ENCODE measurements at regions not wholly inside any gene's neighbourhood (a gene's known extent, or its start where the extent isn't known, plus 50 kb on each side); places are given as distances from the start of the nearest gene placed in this dataset.

DNA sequence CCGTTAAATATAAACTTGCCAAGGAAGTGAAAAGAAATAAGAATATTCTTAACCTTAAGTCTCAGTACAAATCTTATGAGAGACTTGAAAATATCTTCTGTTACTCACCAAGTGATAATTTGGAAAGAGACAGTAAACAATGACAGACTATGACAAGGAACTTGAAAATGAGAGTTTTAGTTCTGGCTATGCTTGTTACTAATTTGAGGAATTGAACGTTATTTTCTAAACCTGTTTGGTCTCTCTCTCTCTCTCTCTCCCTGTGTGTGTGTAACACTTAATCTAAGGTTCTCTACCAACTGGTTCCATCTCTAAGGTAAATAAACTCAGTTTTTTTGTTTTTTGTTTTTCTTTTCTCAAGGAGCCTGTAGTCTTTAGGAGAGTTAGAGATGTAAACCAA is 161.8 kb downstream of the AMY1C start:
- TF ChIP-seq, protein P1, sequence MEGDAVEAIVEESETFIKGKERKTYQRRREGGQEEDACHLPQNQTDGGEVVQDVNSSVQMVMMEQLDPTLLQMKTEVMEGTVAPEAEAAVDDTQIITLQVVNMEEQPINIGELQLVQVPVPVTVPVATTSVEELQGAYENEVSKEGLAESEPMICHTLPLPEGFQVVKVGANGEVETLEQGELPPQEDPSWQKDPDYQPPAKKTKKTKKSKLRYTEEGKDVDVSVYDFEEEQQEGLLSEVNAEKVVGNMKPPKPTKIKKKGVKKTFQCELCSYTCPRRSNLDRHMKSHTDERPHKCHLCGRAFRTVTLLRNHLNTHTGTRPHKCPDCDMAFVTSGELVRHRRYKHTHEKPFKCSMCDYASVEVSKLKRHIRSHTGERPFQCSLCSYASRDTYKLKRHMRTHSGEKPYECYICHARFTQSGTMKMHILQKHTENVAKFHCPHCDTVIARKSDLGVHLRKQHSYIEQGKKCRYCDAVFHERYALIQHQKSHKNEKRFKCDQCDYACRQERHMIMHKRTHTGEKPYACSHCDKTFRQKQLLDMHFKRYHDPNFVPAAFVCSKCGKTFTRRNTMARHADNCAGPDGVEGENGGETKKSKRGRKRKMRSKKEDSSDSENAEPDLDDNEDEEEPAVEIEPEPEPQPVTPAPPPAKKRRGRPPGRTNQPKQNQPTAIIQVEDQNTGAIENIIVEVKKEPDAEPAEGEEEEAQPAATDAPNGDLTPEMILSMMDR (conservative IDR thresholded peaks at IDR 0.05), result no peak
- Histone ChIP-seq H3K79me1 (ENCODE audit: insufficient read depth, low read depth, low read length, poor library complexity, severe bottlenecking) (no peaks in the 10 kb centered on the region), H4K8ac (replicated peaks; ENCODE audit: insufficient read length, low read depth, low read length) (no peak overlapping the region), H4K91ac (ENCODE audit: insufficient read length, low read depth, low read length) (no peak overlapping the region), H3K27ac (ENCODE audit: insufficient read length, low read depth, low read length) (no peak overlapping the region), H3K56ac (ENCODE audit: insufficient read length, low read depth, low read length) (no peak overlapping the region), H3K4me1 (ENCODE audit: insufficient read depth, low read length) (no peaks in the 10 kb centered on the region), H3K23me2 (ENCODE audit: insufficient read length, low read depth, low read length, poor library complexity, severe bottlenecking) (no peaks in the 10 kb centered on the region), H3K23ac (ENCODE audit: insufficient read length, low read depth, low read length) (no peak overlapping the region), H3K18ac (ENCODE audit: insufficient read length, low read depth, low read length) (no peak overlapping the region), H3T11ph (ENCODE audit: low read length) (no peak overlapping the region), H3K4me2 (ENCODE audit: insufficient read depth, insufficient read length, low read length) (no peak overlapping the region), H2BK15ac (ENCODE audit: low read depth, low read length) (no peak overlapping the region), H3K14ac (ENCODE audit: insufficient read depth, low read length) (no peak overlapping the region), H2BK5ac (ENCODE audit: insufficient read length, low read length) (no peak overlapping the region), H4K20me1 (ENCODE audit: control insufficient read depth, insufficient read depth, insufficient read length) (no peaks in the 10 kb centered on the region), H3K79me2 (ENCODE audit: insufficient read depth, low read length) (no peaks in the 10 kb centered on the region), H4K5ac (ENCODE audit: insufficient read length, low read depth, low read length) (no peak overlapping the region), H3K9me3 (ENCODE audit: control insufficient read depth, low read depth, low read length) (no peaks in the 10 kb centered on the region), H3K9ac (ENCODE audit: extremely low read depth, insufficient read length, low read length) (no peak overlapping the region), H3K27me3 (ENCODE audit: insufficient read depth, low read length) (no peaks in the 10 kb centered on the region), H2AK5ac (ENCODE audit: insufficient read length, low read length) (no peak overlapping the region), H3K4ac (ENCODE audit: low read depth, low read length) (no peak overlapping the region), H2BK20ac (ENCODE audit: low read depth, low read length, poor library complexity, severe bottlenecking) (no peak overlapping the region), H2BK12ac (ENCODE audit: insufficient read length, low read depth, low read length) (no peak overlapping the region), H2AFZ (ENCODE audit: low read length) (no peak overlapping the region), H2BK120ac (ENCODE audit: low read depth, low read length, poor library complexity, severe bottlenecking) (no peak overlapping the region)
- DNase-seq, result no peak
- no peak overlapping the region for H3K27ac Mint-ChIP-seq
- no peaks in the 10 kb centered on the region for H3K4me1 Mint-ChIP-seq
- no peaks in the 10 kb centered on the region for H3K27me3 Mint-ChIP-seq (ENCODE audit: low read depth)
- H3K36me3 Mint-ChIP-seq (ENCODE audit: insufficient read depth in 1 of 3, low read depth in 3 of 3), result no peaks in the 10 kb centered on the region
- peaks cover 0 to 4% of the 10 kb centered on the region in 2 experiments; a peak in 1 of 5 replicates for H3K9me3 Mint-ChIP-seq
- H3K4me3 Mint-ChIP-seq, result no peak overlapping the region
- no CpG with 5 or more reads among the region's 2 CpGs for WGBS (ENCODE audit: extremely low coverage, insufficient read length, low lambda C conversion rate)

All from H9 (cell line).